ENCODE measurements at regions not wholly inside any gene's neighbourhood (a gene's known extent, or its start where the extent isn't known, plus 50 kb on each side); places are given as distances from the start of the nearest gene placed in this dataset.
"Not testable (repeated sequence)": the region's sequence is repeated elsewhere in the genome, so short reads cannot be mapped to it uniquely, and the experiment has no call there.

GRCh38 chr14:106003351-106003750 lies 477.0 kb downstream of the TMEM121 start:
- Mint-ChIP-seq H3K4me3 (no peak overlapping the region), H3K4me1 (peaks cover 20% of the 10 kb centered on the region), H3K27me3 (no peaks in the 10 kb centered on the region), H3K27ac (no peak overlapping the region), H3K9me3 (ENCODE audit: insufficient read depth) (no peaks in the 10 kb centered on the region)
- H2AFZ ChIP-seq (ENCODE audit: insufficient read depth, low read depth, low read length, poor library complexity, severe bottlenecking), result no peak overlapping the region
- H3K9me3 ChIP-seq (ENCODE audit: control extremely low read depth in 1 of 3, control insufficient read depth in 2 of 3, insufficient read depth in 1 of 3, low read length in 2 of 3), result peaks cover 0 to 13% (median 0%) of the 10 kb centered on the region in 3 donors
- no peak overlapping the region for H3K4me3 ChIP-seq (ENCODE audit: control extremely low read depth in 1 of 5, extremely low read depth in 1 of 5, insufficient read depth in 1 of 5, low read depth in 2 of 5, low read length in 4 of 5)
- no peaks in the 10 kb centered on the region for H3K36me3 ChIP-seq (replicated peaks in 1 of 2; ENCODE audit: control extremely low read depth in 1 of 2, control insufficient read depth in 1 of 2, extremely low read depth in 1 of 2, insufficient read depth in 2 of 2, low read length in 1 of 2)
- H3K79me2 ChIP-seq (ENCODE audit: control insufficient read depth, insufficient read depth, low read length), result no peaks in the 10 kb centered on the region
- H3K27ac ChIP-seq (ENCODE audit: low read length in 2 of 2), result no peak overlapping the region
- POLR2A ChIA-PET, result no interaction called here
- CTCF ChIA-PET, result no interaction called here
- H3K9ac ChIP-seq (ENCODE audit: low read length), result no peak overlapping the region
- peaks cover 0 to 19% of the 10 kb centered on the region in 2 donors for H3K4me1 ChIP-seq (ENCODE audit: control insufficient read depth in 2 of 2, insufficient read depth in 2 of 2, low read length in 2 of 2)
- ATAC-seq (ENCODE audit: low read depth) (no peak), DNase-seq (no peak)
- no peak overlapping the region for H3K4me2 ChIP-seq (replicated peaks; ENCODE audit: low read depth, low read length, poor library complexity, severe bottlenecking)
- H3K27me3 ChIP-seq (replicated peaks in 1 of 4; ENCODE audit: control extremely low read depth in 1 of 4, control insufficient read depth in 3 of 4, insufficient read depth in 4 of 4, low read length in 3 of 4), result no peaks in the 10 kb centered on the region
- intact Hi-C loops (cut with micrococcal nuclease), result loop anchor here (10.0 kb wide), 1 partner anchor 59 kb away; no protein-coding TSS in a partner anchor
- TF ChIP-seq CTCF (IDR thresholded peaks at IDR 0.05) (no peak), EZH2 (IDR thresholded peaks at IDR 0.05; ENCODE audit: borderline replicate concordance, insufficient read depth, low read depth, low read length, poor library complexity, severe bottlenecking) (no peak)
- H4K20me1 ChIP-seq (ENCODE audit: control insufficient read depth, insufficient read depth, low read length, poor library complexity, severe bottlenecking), result no peaks in the 10 kb centered on the region

GRCh38 chr14:106004937-106005795 lies 478.8 kb downstream of the TMEM121 start:
- peaks cover 0 to 10% of the 10 kb centered on the region in 2 donors for H3K4me1 ChIP-seq (ENCODE audit: control insufficient read depth in 2 of 2, insufficient read depth in 2 of 2, low read length in 2 of 2)
- not testable (repeated sequence) for H3K9me3 ChIP-seq (ENCODE audit: control extremely low read depth in 1 of 3, control insufficient read depth in 2 of 3, insufficient read depth in 1 of 3, low read length in 2 of 3); H3K36me3 ChIP-seq (replicated peaks in 1 of 2; ENCODE audit: control extremely low read depth in 1 of 2, control insufficient read depth in 1 of 2, extremely low read depth in 1 of 2, insufficient read depth in 2 of 2, low read length in 1 of 2); H3K27me3 ChIP-seq (replicated peaks in 1 of 4; ENCODE audit: control extremely low read depth in 1 of 4, control insufficient read depth in 3 of 4, insufficient read depth in 4 of 4, low read length in 3 of 4); H3K27me3 Mint-ChIP-seq; H4K20me1 ChIP-seq (ENCODE audit: control insufficient read depth, insufficient read depth, low read length, poor library complexity, severe bottlenecking); H3K9me3 Mint-ChIP-seq (ENCODE audit: insufficient read depth); H2AFZ ChIP-seq (ENCODE audit: insufficient read depth, low read depth, low read length, poor library complexity, severe bottlenecking); H3K79me2 ChIP-seq (ENCODE audit: control insufficient read depth, insufficient read depth, low read length)
- peak overlapping the region; percentile 86 for H3K27ac Mint-ChIP-seq
- CTCF ChIA-PET, result interaction anchor here (0.8 to 1.6 kb wide), 4 partner anchors 19 to 446 kb away, joined by 3 to 6 read pairs (median 3); no protein-coding TSS in a partner anchor
- no CpG with 5 or more reads among the region's 10 CpGs for WGBS (ENCODE audit: insufficient coverage)
- ATAC-seq (ENCODE audit: low read depth), result peak; percentile 66
- peak overlapping the region; percentile 25 for H3K4me2 ChIP-seq (replicated peaks; ENCODE audit: low read depth, low read length, poor library complexity, severe bottlenecking)
- peak overlapping the region in 1 of 2 donors; percentile 53 for H3K27ac ChIP-seq (ENCODE audit: low read length in 2 of 2)
- H3K4me3 ChIP-seq (ENCODE audit: control extremely low read depth in 1 of 5, extremely low read depth in 1 of 5, insufficient read depth in 1 of 5, low read depth in 2 of 5, low read length in 4 of 5), result peak overlapping the region in 4 of 5 experiments; percentile 15 to 40 (median 26)
- H3K4me1 Mint-ChIP-seq, result peaks cover 14% of the 10 kb centered on the region
- H3K4me3 Mint-ChIP-seq, result peak overlapping the region; percentile 81
- intact Hi-C loops (cut with micrococcal nuclease), result loop anchor here (5.0 to 10.0 kb wide), 2 partner anchors 33 to 60 kb away; no protein-coding TSS in a partner anchor
- peak overlapping the region; percentile 35 for H3K9ac ChIP-seq (ENCODE audit: low read length)
- peak; percentile 62 for DNase-seq
- POLR2A ChIA-PET, result interaction anchor here (0.7 kb wide), 1 partner anchor 1020 kb away, joined by 3 read pairs; the partner anchor contains the start of gene CLBA1
